ENCODE measurements at regions not wholly inside any gene's neighbourhood (a gene's known extent, or its start where the extent isn't known, plus 50 kb on each side); places are given as distances from the start of the nearest gene placed in this dataset.

GRCh38 chr1:214912127-214912526, 170.4 kb upstream of the KCNK2 start:
- TF ChIP-seq EZH2phosphoT487 (IDR thresholded peaks at IDR 0.05; ENCODE audit: borderline replicate concordance, low read length) (no peak), EZH2 (IDR thresholded peaks at IDR 0.05; ENCODE audit: low read length, unreplicated experiment) (no peak), CTCF (conservative IDR thresholded peaks at IDR 0.05; ENCODE audit: low read depth, low read length) (no peak)
- no peaks in the 10 kb centered on the region for H3K36me3 ChIP-seq (ENCODE audit: low read depth, low read length)
- no peaks in the 10 kb centered on the region for H3K27me3 ChIP-seq (ENCODE audit: low read length)
- no peak overlapping the region for H3K4me2 ChIP-seq (ENCODE audit: low read length)
- H3F3A ChIP-seq (ENCODE audit: low read length, unreplicated experiment): no peaks in the 10 kb centered on the region
- H3K27ac ChIP-seq (ENCODE audit: low read length): no peak overlapping the region
- 0 out of 2 replicates have a peak, but pooled peaks cover 3% of the 10 kb centered on the region for H3K9me2 ChIP-seq (replicated peaks; ENCODE audit: low read length)
- no peaks in the 10 kb centered on the region for H4K20me1 ChIP-seq (ENCODE audit: low read length)
- DNase-seq (no peak), ATAC-seq (no peak)
- no peaks in the 10 kb centered on the region for H3K4me1 ChIP-seq (ENCODE audit: insufficient read depth, low read length)
- ChIA-PET CTCF (no interaction called here), POLR2A (ENCODE audit: unreplicated experiment) (no interaction called here)
- no peak overlapping the region for H3K9ac ChIP-seq (ENCODE audit: low read length)
- H2AFZ ChIP-seq (ENCODE audit: low read length): no peak overlapping the region
- H3K9me3 ChIP-seq (ENCODE audit: low read length): no peaks in the 10 kb centered on the region
- H3K4me3 ChIP-seq (ENCODE audit: low read length): no peak overlapping the region
- H3K79me2 ChIP-seq (ENCODE audit: low read length): no peaks in the 10 kb centered on the region
- no TSS peak for BruUV-seq (replicated peaks)
- intact Hi-C loops (cut with micrococcal nuclease): no loop called here

- Histone ChIP-seq H3K79me2 (ENCODE audit: low read length) (no peaks in the 10 kb centered on the region), H3K9me3 (ENCODE audit: low read length) (no peaks in the 10 kb centered on the region), H4K20me1 (ENCODE audit: low read length) (no peaks in the 10 kb centered on the region), H3K4me1 (ENCODE audit: insufficient read depth, low read length) (no peaks in the 10 kb centered on the region), H3F3A (ENCODE audit: low read length, unreplicated experiment) (no peaks in the 10 kb centered on the region), H3K27ac (ENCODE audit: low read length) (no peak overlapping the region), H3K4me3 (ENCODE audit: low read length) (no peak overlapping the region), H3K9me2 (replicated peaks; ENCODE audit: low read length) (no peaks in the 10 kb centered on the region), H3K27me3 (ENCODE audit: low read length) (no peaks in the 10 kb centered on the region), H3K9ac (ENCODE audit: low read length) (no peak overlapping the region), H3K4me2 (ENCODE audit: low read length) (no peak overlapping the region), H3K36me3 (ENCODE audit: low read depth, low read length) (no peaks in the 10 kb centered on the region), H2AFZ (ENCODE audit: low read length) (no peak overlapping the region)
- ChIA-PET CTCF (no interaction called here), POLR2A (ENCODE audit: unreplicated experiment) (no interaction called here)
- ATAC-seq (no peak), DNase-seq (no peak)
- intact Hi-C loops (cut with micrococcal nuclease): no loop called here
- BruUV-seq (replicated peaks): no TSS peak
- TF ChIP-seq EZH2phosphoT487 (IDR thresholded peaks at IDR 0.05; ENCODE audit: borderline replicate concordance, low read length) (no peak), EZH2 (IDR thresholded peaks at IDR 0.05; ENCODE audit: low read length, unreplicated experiment) (no peak), CTCF (conservative IDR thresholded peaks at IDR 0.05; ENCODE audit: low read depth, low read length) (no peak)
These were observed 168.6 kb upstream of the KCNK2 start for GRCh38 chr1:214913966-214914365.

GRCh38 chr1:214917081-214917635, 165.4 kb upstream of the KCNK2 start:
- TF ChIP-seq EZH2 (IDR thresholded peaks at IDR 0.05; ENCODE audit: low read length, unreplicated experiment) (no peak), CTCF (conservative IDR thresholded peaks at IDR 0.05; ENCODE audit: low read depth, low read length) (no peak), EZH2phosphoT487 (IDR thresholded peaks at IDR 0.05; ENCODE audit: borderline replicate concordance, low read length) (no peak)
- no peak overlapping the region for H3K9ac ChIP-seq (ENCODE audit: low read length)
- no peak overlapping the region for H3K4me2 ChIP-seq (ENCODE audit: low read length)
- no peaks in the 10 kb centered on the region for H3K36me3 ChIP-seq (ENCODE audit: low read depth, low read length)
- no peaks in the 10 kb centered on the region for H3K79me2 ChIP-seq (ENCODE audit: low read length)
- no peak for DNase-seq
- H3K9me2 ChIP-seq (replicated peaks; ENCODE audit: low read length): no peaks in the 10 kb centered on the region
- no peak for ATAC-seq
- no peak overlapping the region for H3K27ac ChIP-seq (ENCODE audit: low read length)
- H4K20me1 ChIP-seq (ENCODE audit: low read length): no peaks in the 10 kb centered on the region
- ChIA-PET CTCF (no interaction called here), POLR2A (ENCODE audit: unreplicated experiment) (interaction anchor here (0.5 kb wide), 1 partner anchor 8 kb away, joined by 3 read pairs; no protein-coding TSS in a partner anchor)
- H3K27me3 ChIP-seq (ENCODE audit: low read length): no peaks in the 10 kb centered on the region
- intact Hi-C loops (cut with micrococcal nuclease): no loop called here
- BruUV-seq (replicated peaks): no TSS peak
- H2AFZ ChIP-seq (ENCODE audit: low read length): no peak overlapping the region
- no peaks in the 10 kb centered on the region for H3F3A ChIP-seq (ENCODE audit: low read length, unreplicated experiment)
- H3K4me3 ChIP-seq (ENCODE audit: low read length): no peak overlapping the region
- H3K9me3 ChIP-seq (ENCODE audit: low read length): no peaks in the 10 kb centered on the region
- no peaks in the 10 kb centered on the region for H3K4me1 ChIP-seq (ENCODE audit: insufficient read depth, low read length)
